NCI-H2029 treated with DMSO at 0.1 percent for 48 hours (cell line): ENCODE measurements at regions not wholly inside any gene's neighbourhood (a gene's known extent, or its start where the extent isn't known, plus 50 kb on each side); places are given as distances from the start of the nearest gene placed in this dataset.
"Not testable (repeated sequence)": the region's sequence is repeated elsewhere in the genome, so short reads cannot be mapped to it uniquely, and the experiment has no call there.

Experiments used
- DNase-seq: peaks from one replicate; lab custom pipeline; 2025; lab: John Stamatoyannopoulos, UW

DNA sequence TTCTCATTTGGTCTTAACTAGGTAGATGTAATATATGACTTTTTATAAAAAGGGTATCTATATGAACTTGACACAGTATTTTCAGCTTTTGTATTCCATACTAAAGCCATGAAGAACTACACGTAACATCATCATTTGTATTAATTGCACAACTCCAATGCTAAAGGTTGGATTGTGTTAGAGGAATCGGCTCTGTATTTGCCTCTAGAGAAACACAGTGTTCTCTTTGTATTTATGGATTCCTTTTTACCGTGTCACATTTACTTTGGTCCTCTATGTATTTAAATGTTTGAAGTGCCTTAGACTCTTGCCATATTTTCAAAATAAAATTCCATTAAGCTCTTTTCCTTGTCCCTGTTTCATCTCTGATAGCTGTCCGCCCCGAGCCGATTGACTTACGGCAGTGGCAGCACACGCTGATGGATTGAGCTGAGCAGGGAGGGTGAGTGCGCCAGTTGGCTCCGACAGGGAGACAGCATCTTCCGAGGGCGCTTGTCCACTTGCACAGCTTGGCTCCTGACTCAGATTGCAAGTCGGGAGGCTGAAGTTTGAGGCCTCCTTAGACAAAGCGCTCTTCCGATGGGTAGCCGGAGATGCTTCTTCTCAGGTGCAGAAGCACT, 95.6 kb upstream of the DMRT1 start:
- DNase-seq = no peak

GRCh38 chr9:746661-747434, 94.6 kb upstream of the DMRT1 start:
- DNase-seq = no peak

GRCh38 chr9:747567-747966, 93.9 kb upstream of the DMRT1 start:
- no peak for DNase-seq

DNA sequence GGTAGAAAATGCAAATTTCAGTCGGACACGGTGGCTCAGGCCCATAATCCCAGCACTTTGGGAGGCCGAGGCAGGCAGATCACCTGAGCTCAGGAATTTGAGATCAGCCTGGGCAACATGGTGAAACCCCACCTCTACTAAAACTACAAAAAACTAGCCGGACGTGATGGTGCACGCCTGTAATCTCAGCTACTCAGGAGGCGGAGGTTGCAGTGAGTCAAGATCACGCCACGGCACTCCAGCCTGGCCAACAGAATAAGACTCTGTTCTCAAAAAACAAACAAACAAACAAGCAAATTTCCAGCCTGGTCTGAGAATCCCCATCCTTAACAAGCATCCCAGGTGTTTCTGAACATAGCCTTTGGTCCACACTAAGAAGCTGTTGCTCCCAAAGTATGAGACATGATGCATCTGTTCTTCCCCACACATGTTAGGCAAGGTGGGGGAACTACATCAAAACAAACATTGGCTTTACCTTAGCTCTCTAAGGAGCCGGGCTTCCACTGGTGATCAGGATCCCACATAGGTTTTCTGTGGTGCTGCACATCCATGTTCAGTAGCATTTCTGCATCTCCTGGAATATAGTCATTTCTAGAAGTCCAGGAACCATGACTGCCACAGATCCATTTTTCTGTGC, 92.5 kb upstream of the DMRT1 start:
- DNase-seq = no peak

DNA sequence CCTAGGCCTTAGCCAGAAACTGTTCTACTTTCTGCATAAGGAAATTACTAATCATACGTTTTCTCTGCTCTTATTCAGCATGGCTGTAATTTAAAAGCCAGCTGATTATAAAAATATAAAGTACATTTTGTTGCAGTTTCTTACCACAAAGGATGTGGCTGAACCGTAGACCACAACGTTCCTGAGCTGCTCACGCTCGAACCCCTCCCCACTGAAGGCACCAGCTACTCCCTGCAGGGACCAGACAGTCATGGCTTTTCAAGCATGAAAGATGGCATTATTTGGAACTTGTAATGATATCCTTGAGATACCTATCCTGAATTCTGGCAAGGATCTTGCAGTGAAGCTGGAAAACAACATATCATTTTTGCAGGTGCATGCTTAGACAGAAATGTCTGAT, 91.8 kb upstream of the DMRT1 start:
- DNase-seq = no peak

- DNase-seq = no peak
These were observed 91.1 kb upstream of the DMRT1 start for GRCh38 chr9:750249-750967.

GRCh38 chr9:751137-752051, 90.1 kb upstream of the DMRT1 start:
- DNase-seq = no peak

- no peak for DNase-seq
These were observed 89.3 kb upstream of the DMRT1 start for GRCh38 chr9:752201-752600.

DNA sequence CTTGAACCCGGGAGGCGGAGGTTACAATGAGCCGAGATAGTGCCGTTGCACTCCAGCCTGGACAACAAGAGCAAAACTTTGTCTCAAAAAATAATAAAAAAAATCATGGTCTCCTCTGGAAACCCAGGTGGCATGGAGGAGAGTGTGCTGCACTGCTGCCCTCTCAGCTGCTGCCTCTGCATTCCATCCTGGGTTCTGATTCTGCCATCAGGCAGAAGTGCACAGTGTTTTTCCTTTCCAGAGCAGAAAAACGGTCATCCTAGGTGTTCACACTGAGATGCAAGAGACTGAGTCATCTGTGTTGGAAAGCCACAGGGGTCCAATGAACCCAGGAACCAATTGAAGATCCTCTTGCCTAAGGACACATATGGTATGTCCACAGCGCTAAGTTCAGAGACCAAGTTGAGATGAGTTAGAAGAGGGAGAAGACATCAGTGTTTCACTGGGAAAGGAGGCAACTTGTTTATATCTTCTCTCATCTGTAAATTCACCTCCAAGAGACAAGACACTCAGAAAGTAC, 88.8 kb upstream of the DMRT1 start:
- no peak for DNase-seq

DNA sequence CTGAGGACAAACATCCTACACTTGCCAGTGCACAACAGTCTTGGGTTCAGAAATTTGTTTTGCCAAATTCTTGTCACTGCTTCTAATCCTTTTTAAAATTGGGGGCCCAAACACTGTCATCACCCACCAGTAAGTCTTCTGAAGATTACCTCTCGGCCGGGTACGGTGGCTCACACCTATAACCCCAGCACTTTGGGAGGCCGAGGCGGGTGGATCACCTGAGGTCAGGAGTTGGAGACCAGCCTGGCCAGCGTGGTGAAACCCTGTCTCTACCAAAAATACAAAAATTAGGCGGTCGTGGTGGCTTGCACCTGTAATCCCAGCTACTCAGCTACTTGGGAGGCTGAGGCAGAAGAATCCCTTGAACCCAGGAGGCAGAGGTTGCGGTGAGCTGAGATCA, 87.8 kb upstream of the DMRT1 start:
- not testable (repeated sequence) for DNase-seq

DNA sequence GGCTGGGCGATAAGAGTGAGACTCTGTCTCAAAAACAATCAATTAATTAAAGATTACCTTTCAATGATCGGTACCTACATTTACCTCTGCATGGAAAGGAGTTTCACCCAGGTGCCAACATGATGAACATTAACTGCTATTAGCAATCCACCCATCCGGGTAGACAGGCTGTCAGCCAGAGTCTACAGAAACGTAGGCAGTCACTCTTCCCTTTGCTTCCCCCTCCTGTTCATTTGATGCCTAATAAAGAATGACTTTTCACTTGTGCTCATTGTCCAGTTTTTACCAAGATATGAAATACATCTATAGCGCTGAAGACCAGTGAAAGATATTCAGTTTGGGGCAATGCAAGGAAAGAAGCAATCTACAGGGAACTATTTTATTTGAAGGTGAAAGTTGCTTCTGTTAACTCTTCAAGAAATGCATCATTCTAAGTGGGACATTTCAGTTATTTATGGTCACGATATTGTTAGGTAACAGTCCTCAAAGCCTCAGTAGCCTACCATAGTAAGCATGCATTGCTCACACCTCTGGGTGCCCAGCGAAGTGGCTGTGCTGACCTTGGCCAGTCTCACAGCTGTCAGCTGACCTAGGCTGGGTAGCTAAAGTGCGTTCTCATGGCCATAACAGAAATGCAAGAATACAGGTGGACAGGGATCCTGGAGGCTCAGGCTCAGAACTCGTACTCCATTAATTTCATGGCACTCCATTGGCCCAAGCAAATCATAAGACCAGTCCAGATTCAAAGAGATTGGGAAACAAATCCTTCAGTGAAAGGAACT, 87.2 kb upstream of the DMRT1 start:
- DNase-seq = no peak

DNA sequence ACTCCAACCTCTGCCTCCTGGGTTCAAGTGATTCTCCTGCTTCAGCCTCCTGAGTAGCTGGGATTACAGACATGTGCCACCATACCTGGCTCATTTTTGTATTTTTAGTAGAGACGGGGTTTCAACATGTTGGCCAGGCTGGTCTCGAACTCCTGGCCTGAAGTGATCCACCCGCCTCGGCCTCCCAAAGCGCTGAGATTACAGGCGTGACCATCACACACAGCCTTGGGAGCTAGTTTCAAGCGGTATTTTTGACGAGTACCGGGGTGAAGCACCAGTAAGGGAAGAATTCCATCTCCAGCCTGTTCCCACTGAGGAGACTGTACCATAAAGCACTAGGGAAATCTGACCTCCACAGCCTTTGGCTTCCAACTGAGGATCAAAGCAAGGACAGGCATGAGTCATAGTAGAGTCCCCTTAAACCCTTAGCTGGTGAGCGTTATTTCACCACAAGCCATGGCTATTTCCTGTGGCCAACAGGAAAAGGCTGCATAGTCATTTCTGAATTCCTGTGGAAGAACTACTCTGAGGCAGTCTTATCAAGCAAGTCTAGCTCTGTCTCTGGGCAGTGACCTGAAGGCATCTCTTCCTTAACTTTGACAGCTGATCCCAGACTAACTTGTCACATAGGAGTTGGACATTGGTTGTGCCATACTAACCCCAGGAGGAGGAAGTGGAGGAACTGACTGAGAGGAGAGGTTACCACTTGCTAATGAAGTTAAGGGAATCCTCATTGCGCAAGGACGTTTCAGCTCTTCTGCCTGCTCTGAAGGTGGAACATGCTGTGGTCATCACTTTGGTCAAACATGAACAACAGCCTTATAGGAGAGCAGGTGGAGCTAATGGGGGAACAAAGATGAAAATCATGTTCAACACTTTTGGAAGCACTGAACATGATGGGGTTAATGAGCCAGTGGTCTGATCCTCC, 85.8 kb upstream of the DMRT1 start:
- no peak for DNase-seq

GRCh38 chr9:757246-757881, 84.1 kb upstream of the DMRT1 start:
- DNase-seq = no peak

DNA sequence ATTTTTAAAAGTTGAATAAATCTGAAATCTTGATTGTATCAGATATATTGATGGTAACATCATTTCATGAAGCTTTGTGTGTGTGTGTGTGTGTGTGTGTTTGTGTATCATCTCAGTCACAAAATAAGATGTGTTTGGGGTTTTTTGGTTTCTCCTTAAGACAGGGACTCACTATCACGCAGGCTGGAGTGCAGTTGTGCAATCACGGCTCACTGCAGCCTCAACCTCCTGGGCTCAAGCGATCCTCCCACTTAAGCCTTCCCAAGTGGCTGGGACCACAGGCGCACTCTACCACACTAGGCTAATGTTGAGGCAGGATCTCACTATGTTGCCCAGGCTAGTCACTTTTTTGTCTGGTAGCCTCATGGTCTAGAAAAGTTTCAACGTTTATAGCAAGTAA, 83.4 kb upstream of the DMRT1 start:
- no peak for DNase-seq

DNA sequence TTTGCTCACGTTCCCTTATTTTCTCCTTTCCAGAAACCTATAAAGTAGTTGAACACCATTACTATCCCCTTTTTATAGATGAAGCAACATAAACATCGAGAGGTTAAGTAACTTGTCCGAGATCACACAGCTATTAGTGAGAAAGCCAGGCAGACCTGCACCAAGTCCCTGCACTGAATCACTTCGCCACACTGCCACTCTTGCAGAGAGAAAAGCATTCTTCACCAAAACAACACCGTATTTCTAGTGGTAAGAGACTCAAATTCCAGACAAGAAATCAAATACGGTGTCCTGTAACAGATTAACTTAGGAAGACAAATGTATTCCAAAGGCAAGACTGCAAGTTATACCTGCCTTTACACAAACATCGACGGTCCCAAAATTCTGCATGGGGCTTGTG, 82.0 kb upstream of the DMRT1 start:
- no peak for DNase-seq

DNA sequence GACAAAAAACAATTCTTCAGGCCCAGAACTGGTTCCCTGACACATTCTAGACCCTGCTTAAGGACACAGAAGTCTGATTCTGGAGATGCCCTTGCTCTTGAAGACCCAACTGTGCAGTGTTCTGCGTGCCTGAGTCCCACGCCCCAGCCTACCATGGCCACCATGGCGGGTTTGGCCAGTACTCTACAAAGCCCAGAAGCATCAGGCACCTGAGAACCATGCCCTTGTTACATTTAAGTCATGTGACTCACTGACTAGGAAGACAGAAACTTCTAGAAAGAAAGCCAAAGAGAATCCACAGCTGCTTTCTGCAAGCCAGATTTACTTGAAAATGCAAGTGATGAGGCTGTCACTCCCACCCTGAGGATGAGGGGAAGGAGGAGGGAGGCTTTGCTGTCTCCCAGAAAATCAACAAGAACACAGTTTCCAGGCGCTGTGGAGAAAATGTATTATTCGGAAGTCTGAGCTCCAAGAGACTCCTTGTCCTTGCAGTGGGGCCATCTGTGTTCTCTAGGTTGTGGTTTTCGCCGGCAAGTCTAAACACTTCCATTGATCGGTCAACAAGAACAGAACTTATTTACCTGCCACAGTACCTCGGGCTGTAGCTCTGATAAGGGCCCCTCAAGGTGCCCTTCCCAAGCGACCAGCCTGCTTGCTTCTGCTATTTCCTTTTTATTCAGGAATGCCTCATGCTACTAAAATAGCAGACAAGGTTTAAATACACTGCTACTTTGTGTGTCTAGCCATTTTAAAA, 81.3 kb upstream of the DMRT1 start:
- no peak for DNase-seq

DNA sequence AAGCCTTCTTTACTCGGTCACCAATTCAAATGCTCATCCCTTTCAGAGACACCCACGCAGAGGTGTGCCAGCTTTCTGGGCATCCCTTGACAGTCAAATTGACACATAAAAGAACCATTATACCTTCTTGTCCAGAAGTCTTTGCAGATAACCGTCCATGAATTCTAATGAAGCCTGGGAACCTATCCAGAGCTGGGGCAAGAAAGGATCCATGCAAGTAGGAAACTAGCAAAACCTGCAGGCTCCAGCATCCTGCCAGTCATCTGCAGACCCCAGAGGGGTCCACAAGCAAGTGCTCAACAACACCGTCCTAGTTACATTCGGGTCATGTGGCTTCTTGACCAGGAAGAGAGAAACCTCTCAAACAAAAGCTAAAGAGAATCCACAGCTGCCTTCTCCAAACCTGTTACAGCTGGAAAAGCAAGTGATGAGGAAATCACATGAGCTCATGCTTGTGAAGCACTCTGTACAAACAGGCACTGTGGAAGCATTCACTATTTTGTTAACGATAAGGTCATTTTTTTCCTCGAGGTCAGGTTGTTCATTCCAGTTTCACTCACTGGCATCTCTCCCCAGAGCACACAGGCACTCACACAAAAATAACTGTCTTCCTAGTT, 80.2 kb upstream of the DMRT1 start:
- peak; percentile 22 for DNase-seq
